ENCODE measurements at regions not wholly inside any gene's neighbourhood (a gene's known extent, or its start where the extent isn't known, plus 50 kb on each side); places are given as distances from the start of the nearest gene placed in this dataset.

- Histone ChIP-seq H3K4me3 (ENCODE audit: low read depth, low read length, poor library complexity, severe bottlenecking) (no peak overlapping the region), H3K4me1 (ENCODE audit: insufficient read depth, low read length, poor library complexity, severe bottlenecking) (no peaks in the 10 kb centered on the region), H3K9me3 (ENCODE audit: low read depth, low read length, poor library complexity, severe bottlenecking) (no peaks in the 10 kb centered on the region), H3K27ac (ENCODE audit: low read depth, low read length, poor library complexity, severe bottlenecking) (no peak overlapping the region), H3K27me3 (replicated peaks; ENCODE audit: insufficient read depth, low read depth, low read length, poor library complexity) (no peaks in the 10 kb centered on the region), H3K36me3 (ENCODE audit: insufficient read depth, low read length, poor library complexity, severe bottlenecking) (no peaks in the 10 kb centered on the region)
- intact Hi-C loops (cut with micrococcal nuclease; ENCODE audit: unreplicated experiment), result no loop called here
- ChIA-PET POLR2A (ENCODE audit: low non-redundant PET) (interaction anchor here (0.6 kb wide), 1 partner anchor 153 kb away, joined by 3 read pairs; no protein-coding TSS in a partner anchor), CTCF (no interaction called here)
- BruUV-seq (replicated peaks), result no TSS peak
- TF ChIP-seq, protein P1, sequence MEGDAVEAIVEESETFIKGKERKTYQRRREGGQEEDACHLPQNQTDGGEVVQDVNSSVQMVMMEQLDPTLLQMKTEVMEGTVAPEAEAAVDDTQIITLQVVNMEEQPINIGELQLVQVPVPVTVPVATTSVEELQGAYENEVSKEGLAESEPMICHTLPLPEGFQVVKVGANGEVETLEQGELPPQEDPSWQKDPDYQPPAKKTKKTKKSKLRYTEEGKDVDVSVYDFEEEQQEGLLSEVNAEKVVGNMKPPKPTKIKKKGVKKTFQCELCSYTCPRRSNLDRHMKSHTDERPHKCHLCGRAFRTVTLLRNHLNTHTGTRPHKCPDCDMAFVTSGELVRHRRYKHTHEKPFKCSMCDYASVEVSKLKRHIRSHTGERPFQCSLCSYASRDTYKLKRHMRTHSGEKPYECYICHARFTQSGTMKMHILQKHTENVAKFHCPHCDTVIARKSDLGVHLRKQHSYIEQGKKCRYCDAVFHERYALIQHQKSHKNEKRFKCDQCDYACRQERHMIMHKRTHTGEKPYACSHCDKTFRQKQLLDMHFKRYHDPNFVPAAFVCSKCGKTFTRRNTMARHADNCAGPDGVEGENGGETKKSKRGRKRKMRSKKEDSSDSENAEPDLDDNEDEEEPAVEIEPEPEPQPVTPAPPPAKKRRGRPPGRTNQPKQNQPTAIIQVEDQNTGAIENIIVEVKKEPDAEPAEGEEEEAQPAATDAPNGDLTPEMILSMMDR (conservative IDR thresholded peaks at IDR 0.05; ENCODE audit: low read depth, low read length), result no peak
- TF ChIP-seq EZH2 (IDR thresholded peaks at IDR 0.05; ENCODE audit: borderline replicate concordance, low read depth, low read length, poor library complexity, severe bottlenecking), result no peak
- no peak for DNase-seq (ENCODE audit: low spot score)
These were observed 467.7 kb downstream of the NKX6-1 start for GRCh38 chr4:84031401-84031800.

GRCh38 chr4:84028340-84028739 lies 470.8 kb downstream of the NKX6-1 start:
- Histone ChIP-seq H3K27me3 (replicated peaks; ENCODE audit: insufficient read depth, low read depth, low read length, poor library complexity) (no peaks in the 10 kb centered on the region), H3K27ac (ENCODE audit: low read depth, low read length, poor library complexity, severe bottlenecking) (no peak overlapping the region), H3K36me3 (ENCODE audit: insufficient read depth, low read length, poor library complexity, severe bottlenecking) (no peaks in the 10 kb centered on the region), H3K4me1 (ENCODE audit: insufficient read depth, low read length, poor library complexity, severe bottlenecking) (no peaks in the 10 kb centered on the region), H3K9me3 (ENCODE audit: low read depth, low read length, poor library complexity, severe bottlenecking) (no peaks in the 10 kb centered on the region), H3K4me3 (ENCODE audit: low read depth, low read length, poor library complexity, severe bottlenecking) (no peak overlapping the region)
- intact Hi-C loops (cut with micrococcal nuclease; ENCODE audit: unreplicated experiment), result no loop called here
- ChIA-PET POLR2A (ENCODE audit: low non-redundant PET) (no interaction called here), CTCF (no interaction called here)
- no TSS peak for BruUV-seq (replicated peaks)
- DNase-seq (ENCODE audit: low spot score), result no peak
- TF ChIP-seq EZH2 (IDR thresholded peaks at IDR 0.05; ENCODE audit: borderline replicate concordance, low read depth, low read length, poor library complexity, severe bottlenecking), result no peak
- TF ChIP-seq, protein P1 (conservative IDR thresholded peaks at IDR 0.05; ENCODE audit: low read depth, low read length), result no peak

DNA sequence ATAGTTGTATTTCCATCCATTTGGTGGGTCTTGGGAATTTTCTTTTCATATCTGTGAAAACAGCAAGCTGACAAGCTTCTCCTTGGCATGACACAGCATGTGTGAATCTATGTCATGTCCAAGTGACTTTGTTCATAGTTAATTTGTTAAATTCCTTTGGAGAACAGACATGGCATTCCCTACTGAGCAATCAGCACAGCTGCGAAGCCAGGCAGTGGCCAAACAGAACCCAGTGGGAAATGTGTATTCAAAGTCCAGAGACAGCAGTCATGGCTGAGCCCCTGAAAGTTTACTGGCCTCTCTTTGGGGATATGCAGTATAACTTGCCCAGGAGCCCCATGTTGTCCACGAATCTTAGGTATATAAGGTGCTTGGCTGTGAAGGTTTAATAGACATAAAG lies 474.7 kb downstream of the NKX6-1 start:
- intact Hi-C loops (cut with micrococcal nuclease; ENCODE audit: unreplicated experiment), result no loop called here
- H3K27ac ChIP-seq (ENCODE audit: low read depth, low read length, poor library complexity, severe bottlenecking), result no peak overlapping the region
- DNase-seq (ENCODE audit: low spot score), result no peak
- POLR2A ChIA-PET (ENCODE audit: low non-redundant PET), result no interaction called here
- H3K4me3 ChIP-seq (ENCODE audit: low read depth, low read length, poor library complexity, severe bottlenecking), result no peak overlapping the region
- no TSS peak for BruUV-seq (replicated peaks)
- no peaks in the 10 kb centered on the region for H3K36me3 ChIP-seq (ENCODE audit: insufficient read depth, low read length, poor library complexity, severe bottlenecking)
- H3K4me1 ChIP-seq (ENCODE audit: insufficient read depth, low read length, poor library complexity, severe bottlenecking), result no peaks in the 10 kb centered on the region
- H3K9me3 ChIP-seq (ENCODE audit: low read depth, low read length, poor library complexity, severe bottlenecking), result no peaks in the 10 kb centered on the region
- no peaks in the 10 kb centered on the region for H3K27me3 ChIP-seq (replicated peaks; ENCODE audit: insufficient read depth, low read depth, low read length, poor library complexity)
- CTCF ChIA-PET, result no interaction called here
- TF ChIP-seq EZH2 (IDR thresholded peaks at IDR 0.05; ENCODE audit: borderline replicate concordance, low read depth, low read length, poor library complexity, severe bottlenecking), result no peak
- TF ChIP-seq, protein P1 (conservative IDR thresholded peaks at IDR 0.05; ENCODE audit: low read depth, low read length), result no peak
